ENCODE measurements at regions not wholly inside any gene's neighbourhood (a gene's known extent, or its start where the extent isn't known, plus 50 kb on each side); places are given as distances from the start of the nearest gene placed in this dataset.
A peak's percentile ranks its signal among the peaks of the same experiment; 100 is the strongest.

- DNase-seq (ENCODE audit: low read depth in 2 of 2) = no peak
Observed at GRCh38 chr1:4571263-4571662, 83.1 kb upstream of the AJAP1 start.

GRCh38 chr1:4573526-4573925, 80.9 kb upstream of the AJAP1 start:
- DNase-seq (ENCODE audit: low read depth in 2 of 2) = no peak

- DNase-seq (ENCODE audit: low read depth in 2 of 2) = no peak
Observed at GRCh38 chr1:4581807-4582206, 72.6 kb upstream of the AJAP1 start.

DNA sequence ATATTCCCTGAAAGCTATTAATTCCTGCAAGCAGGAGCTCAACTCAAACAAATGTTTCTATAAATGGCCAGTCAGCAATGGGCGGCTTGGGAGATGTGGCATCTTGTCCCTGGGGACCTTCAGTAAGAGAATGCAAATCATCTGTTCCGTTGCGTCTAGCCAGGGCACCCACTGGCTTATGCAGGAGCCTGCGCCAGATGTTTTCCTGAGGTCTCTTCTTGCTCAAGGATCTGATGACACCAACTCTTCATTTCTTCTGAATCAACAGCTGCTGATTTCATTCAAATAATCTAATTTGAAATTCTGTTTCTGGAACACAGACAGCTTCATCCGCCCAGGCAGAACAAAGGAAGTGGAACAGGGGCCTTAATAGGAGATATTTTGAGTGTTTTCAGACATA, 70.0 kb upstream of the AJAP1 start:
- no peak for DNase-seq (ENCODE audit: low read depth in 2 of 2)

DNA sequence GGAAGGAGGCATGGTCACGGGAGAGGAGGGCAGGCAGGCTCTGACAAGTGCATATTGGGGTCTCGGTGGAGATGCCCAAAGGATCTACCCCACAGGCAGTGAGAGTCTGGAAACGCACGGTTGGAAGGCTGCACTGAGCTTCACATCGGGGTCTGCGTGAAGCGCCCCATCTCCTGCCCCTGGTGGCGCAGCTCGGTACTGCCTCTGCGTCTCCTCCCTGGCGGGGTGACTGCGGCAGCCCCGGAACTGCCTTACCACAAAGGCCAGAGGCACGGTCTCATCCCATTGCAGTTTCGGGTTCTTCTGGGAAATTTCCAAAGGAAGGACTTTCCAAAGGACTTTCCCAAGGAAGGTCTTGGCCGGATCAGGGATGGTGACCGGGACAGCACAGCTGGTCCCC, 69.2 kb upstream of the AJAP1 start:
- DNase-seq (ENCODE audit: low read depth in 2 of 2) = peak in 1 of 2 donors; percentile 10

- no peak for DNase-seq (ENCODE audit: low read depth in 2 of 2)
Observed at GRCh38 chr1:4585705-4586104, 68.7 kb upstream of the AJAP1 start.

- no peak for DNase-seq (ENCODE audit: low read depth in 2 of 2)
Observed at GRCh38 chr1:4586611-4587160, 67.7 kb upstream of the AJAP1 start.

GRCh38 chr1:4587721-4588120, 66.7 kb upstream of the AJAP1 start:
- DNase-seq (ENCODE audit: low read depth in 2 of 2) = no peak

DNA sequence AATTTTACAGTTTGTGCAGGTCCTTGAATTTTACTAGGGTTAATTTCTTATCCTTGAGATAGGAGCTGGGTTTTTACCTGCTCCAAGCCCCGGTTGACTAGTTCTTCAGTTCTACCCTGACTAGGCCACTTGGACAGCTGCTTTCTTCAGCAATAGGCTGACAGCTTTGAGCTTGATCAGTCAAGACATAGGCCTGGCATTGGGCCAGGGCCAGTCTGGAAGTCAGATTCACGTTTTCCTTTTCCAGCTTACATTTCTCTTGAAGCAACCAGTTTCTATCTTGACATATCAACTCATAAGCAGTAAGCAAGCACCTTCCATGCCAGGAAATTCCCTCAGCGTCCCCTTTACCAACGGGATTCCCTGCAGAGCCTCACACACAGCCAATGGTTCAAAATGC, 63.7 kb upstream of the AJAP1 start:
- no peak for DNase-seq (ENCODE audit: low read depth in 2 of 2)

DNA sequence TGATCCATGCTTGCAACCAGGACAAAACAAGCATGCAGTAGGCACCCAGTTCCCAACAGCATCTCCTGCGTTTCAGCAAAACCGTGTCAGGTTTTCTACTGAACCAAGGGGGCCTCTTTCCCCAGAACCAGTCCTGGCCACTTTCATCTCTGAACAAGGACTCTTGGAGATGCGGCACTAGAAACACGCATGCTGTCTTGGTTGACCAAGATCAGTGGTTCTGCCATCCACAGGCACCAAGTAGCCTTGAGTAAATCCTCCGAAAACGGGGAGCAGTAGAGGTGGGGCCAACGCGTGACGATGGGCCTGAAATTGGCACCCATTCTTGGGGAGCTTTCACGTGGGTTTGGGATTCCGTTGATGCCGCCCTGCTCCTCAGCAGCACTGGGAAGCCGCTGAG, 62.5 kb upstream of the AJAP1 start:
- DNase-seq (ENCODE audit: low read depth in 2 of 2) = no peak

GRCh38 chr1:4593106-4593505, 61.3 kb upstream of the AJAP1 start:
- no peak for DNase-seq (ENCODE audit: low read depth in 2 of 2)

DNA sequence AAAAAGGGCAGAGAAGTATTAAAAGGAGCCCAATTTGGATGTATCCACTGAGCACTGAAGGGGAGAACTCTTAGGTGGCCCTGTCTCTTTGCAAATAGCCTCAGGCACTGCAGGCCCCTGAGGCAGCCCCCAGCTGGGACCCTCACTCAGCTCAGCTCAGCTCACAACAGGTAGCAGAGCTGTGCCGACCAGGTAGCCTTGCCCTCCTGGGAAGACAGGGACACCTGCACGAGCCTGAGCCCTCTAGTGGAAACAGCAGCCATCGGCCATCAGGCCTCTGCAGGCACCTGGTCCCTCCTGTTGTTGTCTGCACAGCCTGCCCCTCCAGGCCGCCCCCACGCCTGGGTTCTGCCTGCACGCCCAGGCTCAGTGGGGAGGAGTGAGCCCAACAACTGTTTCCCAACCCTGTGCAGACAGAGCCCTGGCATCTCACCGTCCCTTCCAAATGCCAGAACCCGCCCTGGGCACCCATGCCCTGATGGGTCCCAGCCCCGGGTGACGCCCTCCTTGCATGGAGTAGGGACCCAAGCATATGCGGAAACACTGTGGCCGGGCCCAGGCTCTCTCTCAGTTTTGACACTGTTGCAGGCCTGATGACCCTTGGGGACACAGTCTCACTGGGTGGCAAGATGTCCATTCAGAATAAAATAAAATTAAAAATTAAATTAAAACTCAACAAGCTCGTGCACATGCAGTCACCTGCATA, 60.0 kb upstream of the AJAP1 start:
- DNase-seq (ENCODE audit: low read depth in 2 of 2) = no peak

GRCh38 chr1:4595341-4596225, 58.8 kb upstream of the AJAP1 start:
- DNase-seq (ENCODE audit: low read depth in 2 of 2) = no peak

DNA sequence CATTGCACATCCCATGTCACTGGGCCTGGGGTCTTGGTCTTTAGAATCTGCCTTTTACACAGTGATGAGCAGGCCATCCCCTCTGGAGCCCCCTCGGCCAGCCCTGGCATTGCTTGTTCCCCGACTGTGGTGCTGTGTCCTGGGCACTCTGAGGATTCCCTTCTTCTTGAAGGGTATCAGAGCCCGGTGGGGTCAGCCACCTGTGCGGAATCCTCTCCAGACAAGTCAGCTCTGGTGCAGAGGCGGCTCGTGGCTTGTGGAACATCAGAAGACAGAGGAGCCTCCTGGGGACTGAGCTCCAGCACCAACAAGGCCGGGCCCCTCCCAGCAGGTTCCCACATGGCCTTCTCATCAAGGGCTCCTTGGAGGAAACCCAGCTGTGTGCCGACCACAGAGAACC, 57.9 kb upstream of the AJAP1 start:
- DNase-seq (ENCODE audit: low read depth in 2 of 2) = no peak

GRCh38 chr1:4597020-4597419, 57.4 kb upstream of the AJAP1 start:
- DNase-seq (ENCODE audit: low read depth in 2 of 2) = no peak

GRCh38 chr1:4598561-4598960, 55.8 kb upstream of the AJAP1 start:
- no peak for DNase-seq (ENCODE audit: low read depth in 2 of 2)

DNA sequence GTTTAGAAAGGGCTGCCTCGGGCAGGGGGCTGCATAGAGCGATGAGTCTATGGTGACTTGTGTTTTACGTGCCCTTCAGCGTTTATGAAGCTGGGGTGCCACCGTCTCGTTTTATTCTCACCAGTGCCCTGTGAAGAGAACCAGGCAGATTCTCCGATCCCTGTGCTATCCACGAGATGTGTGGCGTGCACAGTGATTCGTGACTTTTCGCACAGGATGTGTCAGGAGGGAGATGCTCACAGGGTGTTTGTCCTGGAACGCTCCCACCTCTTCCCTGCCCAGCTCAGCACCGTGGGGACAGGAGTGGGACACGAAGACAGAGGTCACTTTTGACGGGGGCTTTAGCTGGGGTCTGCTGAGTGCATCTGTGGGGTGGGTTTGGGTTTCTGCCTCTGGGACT, 54.9 kb upstream of the AJAP1 start:
- no peak for DNase-seq (ENCODE audit: low read depth in 2 of 2)

DNA sequence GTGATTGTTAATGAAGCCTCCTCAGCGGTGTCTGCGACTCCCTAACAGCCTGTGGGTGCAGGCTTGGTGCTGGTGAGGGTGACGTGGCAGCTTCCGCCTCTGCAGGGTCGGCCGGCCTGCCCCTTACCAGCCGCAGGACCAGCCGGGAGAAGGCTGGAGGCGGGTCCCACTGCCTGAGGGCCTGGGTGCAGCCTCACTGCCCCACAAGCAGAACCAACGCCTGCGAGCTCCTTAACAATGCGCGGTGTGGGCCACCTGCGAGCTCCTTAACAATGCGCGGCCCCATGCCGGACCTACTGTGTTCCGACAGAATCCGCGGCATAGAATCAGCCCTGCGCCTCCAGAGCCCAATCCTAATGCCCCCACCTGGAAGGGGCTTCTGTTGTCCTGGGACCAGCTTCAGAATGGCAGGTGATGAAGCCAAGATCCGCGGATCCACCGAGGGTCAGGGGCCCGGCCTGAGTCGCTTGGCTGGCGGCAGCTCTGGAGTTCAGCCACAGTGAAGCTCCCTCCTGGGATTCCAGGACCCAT, 54.4 kb upstream of the AJAP1 start:
- no peak for DNase-seq (ENCODE audit: low read depth in 2 of 2)

GRCh38 chr1:4600615-4601460, 53.6 kb upstream of the AJAP1 start:
- DNase-seq (ENCODE audit: low read depth in 2 of 2) = no peak

- no peak for DNase-seq (ENCODE audit: low read depth in 2 of 2)
Observed at GRCh38 chr1:4601941-4602340, 52.5 kb upstream of the AJAP1 start.

DNA sequence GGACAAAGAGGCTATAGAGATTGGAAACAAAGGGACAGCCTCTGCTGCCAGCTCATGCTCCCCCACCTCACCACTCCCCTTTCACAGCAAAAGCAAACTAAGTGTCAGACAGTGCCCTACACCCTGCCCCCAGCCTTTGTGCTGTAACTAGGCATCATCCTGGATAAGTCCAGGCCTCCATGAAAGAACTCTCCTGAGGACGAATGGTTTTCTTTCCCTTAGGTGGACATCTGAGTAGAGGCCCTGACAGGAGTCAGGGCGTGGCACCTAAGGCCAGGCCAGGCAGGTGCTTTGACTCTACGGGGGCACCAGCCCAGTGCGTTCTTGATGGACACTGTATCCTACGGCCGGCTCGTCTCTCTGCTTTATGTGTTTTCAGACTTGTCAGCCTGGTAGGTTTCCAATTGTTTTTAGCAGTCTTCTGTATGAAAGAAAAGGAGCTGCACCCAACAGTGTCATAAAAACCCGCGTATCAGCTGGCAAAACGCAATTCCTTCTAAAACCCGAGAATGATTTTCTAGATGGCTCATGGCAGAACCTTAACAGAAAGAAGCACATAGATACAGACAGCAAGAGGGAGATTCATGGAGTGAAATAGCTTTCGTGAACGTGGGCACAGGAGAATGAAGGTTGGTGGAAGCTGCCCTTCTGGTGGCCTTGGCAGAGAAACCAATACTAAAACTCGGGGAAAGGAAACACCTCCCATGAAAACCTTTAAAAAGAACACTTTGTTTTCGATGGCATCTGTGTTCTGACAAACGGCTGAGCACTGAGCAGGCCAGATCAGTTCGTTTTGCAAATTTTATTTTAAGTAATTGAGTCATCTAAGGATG, 51.7 kb upstream of the AJAP1 start:
- no peak for DNase-seq (ENCODE audit: low read depth in 2 of 2)

Data from stimulated activated CD4-positive, alpha-beta T cell treated with anti-CD3 and anti-CD28 coated beads, Interleukin-1b, Interleukin-23, amount 100 ng/mL, for 1 hour (primary cell).